H9 (cell line): ENCODE measurements at regions not wholly inside any gene's neighbourhood (a gene's known extent, or its start where the extent isn't known, plus 50 kb on each side); places are given as distances from the start of the nearest gene placed in this dataset.

ENCODE experiments used
- DNase-seq: peaks from one replicate; pipeline ENCODE4 v3.0.0-alpha.2; 2017
- H2AFZ ChIP-seq: one replicate; pipeline ENCODE4 v1.6.1; 2013; ENCODE audit warnings: mild to moderate bottlenecking, low read length, control low read depth, moderate library complexity
- H2AK5ac ChIP-seq: 2 replicates; pipeline ENCODE4 v1.6.1; 2013; ENCODE audit warnings: low read length, control low read depth, mixed read lengths; ENCODE audit not compliant: insufficient read length
- H2BK120ac ChIP-seq: one replicate; pipeline ENCODE4 v1.6.1; 2013; ENCODE audit warnings: low read depth, mild to moderate bottlenecking, low read length, control low read depth, inconsistent platforms; ENCODE audit not compliant: poor library complexity, severe bottlenecking
- H2BK12ac ChIP-seq: 2 replicates; pipeline ENCODE4 v1.6.1; 2013; ENCODE audit warnings: low read length, control low read depth, mixed read lengths, low read depth; ENCODE audit not compliant: insufficient read length
- H2BK15ac ChIP-seq: 2 replicates; pipeline ENCODE4 v1.6.1; 2013; ENCODE audit warnings: low read depth, low read length, control low read depth
- H2BK20ac ChIP-seq: one replicate; pipeline ENCODE4 v1.6.1; 2013; ENCODE audit warnings: low read depth, mild to moderate bottlenecking, low read length, control low read depth, inconsistent platforms; ENCODE audit not compliant: poor library complexity, severe bottlenecking
- H2BK5ac ChIP-seq: 2 replicates; pipeline ENCODE4 v1.6.1; 2013; ENCODE audit warnings: low read length, control low read depth, mixed read lengths; ENCODE audit not compliant: insufficient read length
- H3K14ac ChIP-seq: 2 replicates; pipeline ENCODE4 v1.6.1; 2013; ENCODE audit warnings: low read length, control low read depth; ENCODE audit not compliant: insufficient read depth
- H3K18ac ChIP-seq: 2 replicates; pipeline ENCODE4 v1.6.1; 2013; ENCODE audit warnings: low read depth, mild to moderate bottlenecking, mixed read lengths, low read length, control low read depth; ENCODE audit not compliant: insufficient read length
- H3K23ac ChIP-seq: 2 replicates; pipeline ENCODE4 v1.6.1; 2013; ENCODE audit warnings: low read length, control low read depth, mixed read lengths, low read depth; ENCODE audit not compliant: insufficient read length
- H3K23me2 ChIP-seq: 2 replicates; pipeline ENCODE4 v1.6.1; 2013; ENCODE audit warnings: low read depth, mild to moderate bottlenecking, mixed read lengths, low read length, control low read depth; ENCODE audit not compliant: insufficient read length, poor library complexity, severe bottlenecking
- H3K27ac ChIP-seq: 2 replicates; pipeline ENCODE4 v1.5.1; 2013; ENCODE audit warnings: low read length, control low read depth, mixed read lengths, low read depth; ENCODE audit not compliant: insufficient read length
- H3K27me3 ChIP-seq: 2 replicates; pipeline ENCODE4 v1.6.1; 2013; ENCODE audit warnings: low read length, control low read depth, inconsistent platforms; ENCODE audit not compliant: insufficient read depth
- H3K4ac ChIP-seq: 2 replicates; pipeline ENCODE4 v1.6.1; 2013; ENCODE audit warnings: low read depth, mild to moderate bottlenecking, control low read depth, inconsistent platforms, low read length, moderate library complexity
- H3K4me1 ChIP-seq: 2 replicates; pipeline ENCODE4 v1.6.1; 2013; ENCODE audit warnings: low read length, control low read depth, inconsistent platforms; ENCODE audit not compliant: insufficient read depth
- H3K4me2 ChIP-seq: 2 replicates; pipeline ENCODE4 v1.6.1; 2013; ENCODE audit warnings: low read length, control low read depth, mixed read lengths; ENCODE audit not compliant: insufficient read length, insufficient read depth
- H3K56ac ChIP-seq: 2 replicates; pipeline ENCODE4 v1.6.1; 2013; ENCODE audit warnings: low read depth, mild to moderate bottlenecking, mixed read lengths, low read length, control low read depth; ENCODE audit not compliant: insufficient read length
- H3K79me1 ChIP-seq: 2 replicates; pipeline ENCODE4 v1.6.1; 2013; ENCODE audit warnings: low read depth, mild to moderate bottlenecking, moderate library complexity, low read length, control low read depth, inconsistent platforms; ENCODE audit not compliant: insufficient read depth, poor library complexity, severe bottlenecking
- H3K79me2 ChIP-seq: 2 replicates; pipeline ENCODE4 v1.6.1; 2013; ENCODE audit warnings: low read length, control low read depth, inconsistent platforms; ENCODE audit not compliant: insufficient read depth
- H3K9ac ChIP-seq: 2 replicates; pipeline ENCODE4 v1.6.1; 2013; ENCODE audit warnings: low read length, control low read depth, mixed read lengths; ENCODE audit not compliant: insufficient read length; ENCODE audit errors: extremely low read depth
- H3K9me3 ChIP-seq: one replicate; pipeline ENCODE4 v1.6.1; 2013; ENCODE audit warnings: low read depth, low read length, inconsistent platforms; ENCODE audit not compliant: control insufficient read depth
- H3T11ph ChIP-seq: one replicate; pipeline ENCODE4 v1.6.1; 2013; ENCODE audit warnings: mild to moderate bottlenecking, low read length, control low read depth, inconsistent platforms
- H4K20me1 ChIP-seq: one replicate; pipeline ENCODE4 v1.6.1; 2013; ENCODE audit not compliant: control insufficient read depth, insufficient read length, insufficient read depth
- H4K5ac ChIP-seq: 2 replicates; pipeline ENCODE4 v1.6.1; 2013; ENCODE audit warnings: low read depth, mild to moderate bottlenecking, mixed read lengths, low read length, control low read depth; ENCODE audit not compliant: insufficient read length
- H4K8ac ChIP-seq: replicated peaks from 2 replicates; pipeline ENCODE4 v1.6.1; 2013; ENCODE audit warnings: low read length, control low read depth, mixed read lengths, low read depth; ENCODE audit not compliant: insufficient read length
- H4K91ac ChIP-seq: 2 replicates; pipeline ENCODE4 v1.6.1; 2013; ENCODE audit warnings: low read depth, mild to moderate bottlenecking, moderate library complexity, mixed read lengths, low read length, control low read depth; ENCODE audit not compliant: insufficient read length
- H3K27ac Mint-ChIP-seq, 3 experiments: 2 replicates in 2 of 3; 3 replicates in 1 of 3; pipeline ENCODE4 v1.8.0; 2020 to 2021; ENCODE audit warnings: mixed read lengths in 3 of 3, mild to moderate bottlenecking in 1 of 3, moderate library complexity in 1 of 3
- H3K27me3 Mint-ChIP-seq: 2 replicates; pipeline ENCODE4 v1.8.0; 2021; ENCODE audit warnings: low read depth, mild to moderate bottlenecking, moderate library complexity, mixed read lengths
- H3K36me3 Mint-ChIP-seq, 3 experiments: 2 replicates in 2 of 3; 3 replicates in 1 of 3; pipeline ENCODE4 v1.8.0; 2020 to 2021; ENCODE audit warnings: low read depth in 3 of 3, mixed read lengths in 3 of 3; ENCODE audit not compliant: insufficient read depth in 1 of 3
- H3K4me1 Mint-ChIP-seq, 2 experiments: 2 replicates each; pipeline ENCODE4 v1.8.0; 2020; ENCODE audit warnings: mixed read lengths in 2 of 2
- H3K4me3 Mint-ChIP-seq, 2 experiments: 2 replicates in 1 of 2; 3 replicates in 1 of 2; pipeline ENCODE4 v1.8.0; 2020 to 2021; ENCODE audit warnings: mild to moderate bottlenecking in 2 of 2, mixed read lengths in 2 of 2, moderate library complexity in 1 of 2
- H3K9me3 Mint-ChIP-seq, 2 experiments: 2 replicates in 1 of 2; 3 replicates in 1 of 2; pipeline ENCODE4 v1.8.0; 2020; ENCODE audit warnings: mild to moderate bottlenecking in 2 of 2, mixed read lengths in 2 of 2, moderate library complexity in 1 of 2
- CTCF ChIP-seq: fragments of 200-600 bp; sonication (generic); conservative IDR thresholded peaks from 3 replicates; pipeline ENCODE4 v1.8.0; 2021; ENCODE audit warnings: antibody characterized with exemption, mild to moderate bottlenecking
- WGBS: extraction: QIAGEN DNeasy Blood & Tissue Kit; methylation state at CpG from one replicate; pipeline ENCODE4 v1.1.7; 2013; ENCODE audit warnings: missing lambda C conversion rate, low lambda C conversion rate, mixed read lengths; ENCODE audit not compliant: insufficient read length; ENCODE audit errors: extremely low coverage; 5-methylcytosine and 5-hydroxymethylcytosine counted together

- Histone ChIP-seq H4K8ac (no peak overlapping the region), H3K56ac (no peak overlapping the region), H3K14ac (no peak overlapping the region), H3K9me3 (no peaks in the 10 kb centered on the region), H2BK20ac (no peak overlapping the region), H3K23me2 (no peaks in the 10 kb centered on the region), H2AFZ (no peak overlapping the region), H2AK5ac (no peak overlapping the region), H3T11ph (no peak overlapping the region), H3K4me1 (no peaks in the 10 kb centered on the region), H3K4ac (no peak overlapping the region), H3K4me2 (no peak overlapping the region), H3K79me2 (no peaks in the 10 kb centered on the region), H4K20me1 (no peaks in the 10 kb centered on the region), H4K91ac (no peak overlapping the region), H3K9ac (no peak overlapping the region), H3K23ac (no peak overlapping the region), H4K5ac (no peak overlapping the region), H3K18ac (no peak overlapping the region), H3K79me1 (no peaks in the 10 kb centered on the region), H3K27ac (no peak overlapping the region), H2BK15ac (no peak overlapping the region), H2BK12ac (no peak overlapping the region), H2BK5ac (no peak overlapping the region), H2BK120ac (no peak overlapping the region), H3K27me3 (no peaks in the 10 kb centered on the region)
- H3K9me3 Mint-ChIP-seq, result no peaks in the 10 kb centered on the region
- no peak for TF ChIP-seq CTCF
- peaks cover 3 to 6% of the 10 kb centered on the region in 2 experiments; a peak in 1 of 4 replicates for H3K4me1 Mint-ChIP-seq
- no peak overlapping the region; a peak in 1 of 5 replicates for H3K4me3 Mint-ChIP-seq
- no peak overlapping the region; a peak in 1 of 7 replicates for H3K27ac Mint-ChIP-seq
- no peaks in the 10 kb centered on the region for H3K36me3 Mint-ChIP-seq
- 100% methylated on average over 1 of the region's 9 CpGs for WGBS
- DNase-seq, result no peak
- peaks cover 5% of the 10 kb centered on the region; the same call in 1 of the 2 replicates for H3K27me3 Mint-ChIP-seq
Observed at GRCh38 chr16:86778978-86779377, 200.6 kb downstream of the FOXL1 start.
